ENCODE measurements at regions not wholly inside any gene's neighbourhood (a gene's known extent, or its start where the extent isn't known, plus 50 kb on each side); places are given as distances from the start of the nearest gene placed in this dataset.

- DNase-seq, result no peak
These were observed 639.8 kb upstream of the ZEB2 start for GRCh38 chr2:145159676-145160075.

DNA sequence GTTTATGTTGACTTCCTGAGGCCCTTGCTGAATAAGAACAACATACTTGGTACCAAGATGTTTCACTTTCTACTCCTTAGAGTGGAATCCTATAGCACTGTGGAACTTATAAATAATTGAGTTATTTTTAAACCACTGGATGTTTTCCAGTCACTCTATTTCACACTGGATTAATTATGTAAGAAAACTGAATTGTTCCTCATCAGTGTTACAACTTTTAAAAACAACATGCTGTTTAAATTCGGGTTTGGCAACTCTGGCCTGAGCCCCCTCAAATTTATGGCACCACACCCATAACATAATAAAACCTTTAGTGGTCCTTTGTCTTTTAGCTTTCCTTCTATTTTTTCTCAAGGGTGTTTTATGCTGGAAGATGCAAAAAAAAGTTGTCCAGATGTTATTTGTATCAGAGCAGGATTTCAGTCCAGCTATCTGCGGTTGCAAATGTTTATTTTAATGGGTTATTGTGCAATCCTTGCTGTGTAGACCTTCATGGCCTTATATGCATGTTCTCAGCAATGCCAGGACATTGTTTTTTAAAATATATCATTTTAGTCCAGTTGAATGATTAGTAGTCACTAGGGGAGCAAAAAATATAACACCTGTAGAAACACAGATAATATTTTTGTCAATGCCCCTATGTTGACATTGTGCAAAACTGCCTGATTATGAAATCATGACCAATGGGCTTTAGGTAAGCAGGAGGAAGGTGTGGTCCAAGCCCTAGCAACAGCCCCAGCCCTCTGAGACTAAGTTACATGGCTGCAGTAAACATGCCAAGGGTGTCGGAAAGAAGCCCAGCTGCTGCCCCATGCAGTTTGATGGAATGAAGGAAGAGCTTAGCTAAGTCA is 638.0 kb upstream of the ZEB2 start:
- DNase-seq, result no peak

- no peak for DNase-seq
These were observed 637.2 kb upstream of the ZEB2 start for GRCh38 chr2:145157036-145157675.

- DNase-seq, result no peak
These were observed 636.3 kb upstream of the ZEB2 start for GRCh38 chr2:145156199-145156598.

DNA sequence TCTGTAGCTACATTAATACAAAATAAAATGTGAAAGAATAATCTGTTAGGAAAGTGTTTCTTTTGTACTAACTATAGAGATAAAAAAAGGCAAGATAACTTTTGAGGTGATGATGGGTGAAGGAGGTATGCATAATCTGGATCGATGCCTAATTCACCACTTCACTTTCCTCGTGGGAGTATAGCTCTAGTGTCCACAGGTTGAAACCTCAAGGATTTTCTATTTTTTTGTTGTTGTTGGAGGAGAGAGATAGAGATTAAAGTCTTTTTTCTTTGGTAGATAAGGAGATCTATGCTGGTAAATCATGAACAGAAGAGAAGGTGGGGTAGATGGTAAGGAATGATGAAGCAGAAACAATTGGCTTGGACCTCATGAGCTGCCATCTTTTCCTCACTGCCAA is 635.3 kb upstream of the ZEB2 start:
- DNase-seq, result no peak

DNA sequence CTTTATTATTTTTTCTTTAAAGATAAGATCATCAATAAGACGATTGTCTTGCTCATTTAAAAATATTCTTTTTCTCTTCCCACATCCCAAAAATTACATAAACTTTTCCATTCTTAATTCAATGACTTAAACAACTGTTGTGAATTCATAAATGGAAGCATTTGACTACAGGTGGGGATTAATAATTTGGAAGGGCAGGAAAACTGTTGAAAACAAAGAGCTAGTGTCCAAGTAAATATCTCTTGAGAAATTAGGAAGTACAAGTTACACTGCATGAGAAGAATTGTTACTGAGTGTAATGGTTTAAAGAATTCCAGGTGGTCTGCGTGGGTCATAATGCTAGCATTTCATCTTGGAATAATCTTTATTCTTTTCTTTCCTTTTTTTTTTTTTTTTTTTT is 634.8 kb upstream of the ZEB2 start:
- DNase-seq, result no peak

- DNase-seq, result no peak
These were observed 626.8 kb upstream of the ZEB2 start for GRCh38 chr2:145146691-145147090.

DNA sequence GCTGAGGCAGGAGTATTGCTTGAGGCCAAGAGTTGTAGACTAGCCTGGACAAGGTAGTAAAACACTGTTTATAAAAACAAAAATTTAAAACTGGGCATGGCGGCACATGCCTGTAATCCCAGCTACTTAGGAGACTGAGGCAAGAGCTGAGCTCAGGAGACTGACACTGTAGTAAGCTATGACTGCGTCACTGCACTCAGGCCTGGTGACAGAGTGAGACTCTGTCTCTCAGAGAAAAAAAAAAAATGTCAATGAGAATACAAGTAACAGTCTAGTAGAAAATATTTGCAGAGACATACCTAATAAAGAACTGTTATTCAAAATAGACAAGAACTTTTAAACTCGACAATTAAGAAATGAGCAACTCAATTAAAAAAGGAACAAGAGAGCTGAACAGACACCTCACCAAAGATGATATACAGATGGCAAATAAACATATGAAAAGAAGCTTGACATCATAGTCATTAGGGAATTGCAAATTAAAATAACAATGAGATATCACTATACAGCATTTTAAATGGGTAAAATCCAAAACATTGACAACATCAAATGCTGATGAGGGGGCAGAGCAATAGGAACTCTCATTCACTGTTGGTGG is 624.3 kb upstream of the ZEB2 start:
- no peak for DNase-seq

GRCh38 chr2:145141981-145142380 is 622.1 kb upstream of the ZEB2 start:
- DNase-seq, result no peak

DNA sequence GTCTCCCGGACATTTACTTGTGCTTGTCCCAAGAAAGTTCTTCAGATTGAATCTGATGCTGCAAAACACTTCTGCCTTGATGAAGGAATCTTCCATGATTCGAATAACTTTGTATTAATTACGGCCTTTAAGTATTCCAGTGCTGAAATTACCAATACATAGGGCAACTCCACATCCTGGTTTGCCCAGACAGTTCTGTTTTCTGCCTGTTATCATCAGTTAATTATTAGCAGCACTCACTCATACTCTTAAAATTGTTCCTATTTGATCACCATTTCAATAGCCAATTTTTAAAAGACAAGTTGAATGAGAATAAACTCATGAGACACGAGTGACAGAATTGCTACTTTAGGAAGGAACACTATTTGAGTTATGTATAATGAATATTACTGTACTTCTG is 620.7 kb upstream of the ZEB2 start:
- no peak for DNase-seq

- DNase-seq, result no peak
These were observed 618.7 kb upstream of the ZEB2 start for GRCh38 chr2:145138626-145139025.

DNA sequence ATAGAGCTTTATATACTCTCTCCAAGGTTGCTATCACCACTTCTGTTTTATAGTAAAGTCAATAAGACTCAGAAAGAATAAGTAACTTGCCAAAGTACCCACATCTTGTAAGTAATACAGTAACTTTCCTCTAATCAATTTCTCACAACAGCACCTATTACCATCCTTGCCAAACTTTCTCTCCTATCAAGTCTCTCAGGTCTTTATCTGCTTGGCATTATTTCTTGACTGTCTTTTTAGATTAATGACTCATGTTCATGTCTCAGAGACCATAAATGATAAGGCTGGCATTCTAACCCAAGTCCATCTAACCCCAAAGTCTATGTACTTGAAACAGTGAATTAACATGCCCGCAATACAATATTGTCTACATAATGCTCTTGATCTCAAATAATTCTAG is 618.0 kb upstream of the ZEB2 start:
- no peak for DNase-seq

- DNase-seq, result no peak
These were observed 617.3 kb upstream of the ZEB2 start for GRCh38 chr2:145137211-145137610.

DNA sequence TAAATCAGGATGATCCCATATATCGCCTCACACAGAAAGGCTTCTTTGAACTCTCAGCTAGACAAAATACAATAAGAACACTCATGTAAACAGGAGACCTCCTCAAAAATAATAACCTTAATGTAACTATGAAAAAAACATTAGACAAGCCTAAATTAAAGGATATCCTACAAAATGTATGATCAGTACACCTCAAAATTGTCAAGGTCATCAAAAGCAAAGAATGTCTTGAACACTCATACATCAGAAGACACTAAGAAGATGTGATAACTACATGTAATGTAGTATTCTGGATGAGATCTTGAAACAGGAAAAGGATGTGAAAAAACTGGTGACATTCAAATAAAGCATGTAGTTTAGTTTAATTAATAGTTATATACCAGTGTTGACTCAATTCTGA is 616.8 kb upstream of the ZEB2 start:
- DNase-seq, result no peak

DNA sequence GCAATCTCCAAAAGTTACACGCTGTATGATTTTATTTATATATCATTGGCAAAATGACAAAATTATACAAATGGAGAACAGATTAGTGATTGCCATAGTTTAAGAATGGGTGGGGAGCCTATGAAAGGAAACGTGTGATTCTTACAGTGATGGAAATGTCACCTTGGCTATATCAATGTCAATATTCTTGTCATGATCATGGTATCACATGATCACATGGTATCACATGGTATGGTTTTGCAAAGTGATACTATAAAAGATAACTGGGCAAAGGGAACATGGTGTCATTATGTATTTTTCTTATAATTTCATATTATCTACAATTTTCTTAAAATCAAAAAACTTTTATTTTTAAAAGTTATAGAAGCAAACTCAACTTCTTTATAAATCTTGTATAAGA is 606.2 kb upstream of the ZEB2 start:
- no peak for DNase-seq

GRCh38 chr2:145124085-145124484 is 604.2 kb upstream of the ZEB2 start:
- no peak for DNase-seq

DNA sequence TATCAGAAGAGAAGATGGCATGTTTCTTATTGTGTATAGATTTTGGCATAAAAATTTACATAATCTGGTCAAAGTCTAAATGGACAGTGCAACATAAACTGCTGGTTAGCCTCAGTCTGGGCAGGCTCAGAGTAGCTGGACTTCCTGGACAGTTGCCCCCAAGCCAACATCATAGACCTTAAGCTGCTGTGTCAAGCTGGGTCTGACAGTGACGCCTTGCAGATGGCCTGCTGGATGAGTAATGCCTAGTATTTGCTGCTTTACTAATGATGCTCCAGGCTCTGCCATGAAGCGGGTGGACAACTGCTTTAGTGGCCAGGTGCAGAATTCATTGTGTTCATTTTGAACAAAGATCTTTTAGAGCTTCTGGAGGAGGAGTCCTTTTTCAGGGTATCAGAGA is 603.7 kb upstream of the ZEB2 start:
- no peak for DNase-seq

- no peak for DNase-seq
These were observed 599.3 kb upstream of the ZEB2 start for GRCh38 chr2:145119225-145119624.

- no peak for DNase-seq
These were observed 597.2 kb upstream of the ZEB2 start for GRCh38 chr2:145116834-145117725.

- no peak for DNase-seq
These were observed 596.1 kb upstream of the ZEB2 start for GRCh38 chr2:145116056-145116455.

DNA sequence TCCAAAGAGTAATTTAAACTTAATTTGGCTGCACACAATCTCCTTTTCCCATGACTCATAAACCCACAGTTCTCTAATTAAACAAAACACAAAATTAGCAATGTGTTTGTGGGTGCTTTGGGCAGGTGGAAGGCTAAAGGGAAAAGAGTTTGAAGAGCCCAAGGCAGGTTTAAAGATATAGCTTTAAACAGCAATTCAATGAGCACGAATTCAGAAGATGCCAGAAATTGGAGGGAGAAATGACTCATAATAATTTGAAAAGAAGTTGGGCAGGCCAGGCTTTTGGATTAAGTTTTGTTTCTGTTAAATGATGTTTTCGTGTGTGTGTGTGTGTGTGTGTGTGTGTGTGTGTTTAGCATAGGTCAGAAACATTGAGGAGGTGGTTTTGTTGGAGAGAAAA is 594.8 kb upstream of the ZEB2 start:
- no peak for DNase-seq

GRCh38 chr2:145112467-145112866 is 592.5 kb upstream of the ZEB2 start:
- DNase-seq, result no peak

DNA sequence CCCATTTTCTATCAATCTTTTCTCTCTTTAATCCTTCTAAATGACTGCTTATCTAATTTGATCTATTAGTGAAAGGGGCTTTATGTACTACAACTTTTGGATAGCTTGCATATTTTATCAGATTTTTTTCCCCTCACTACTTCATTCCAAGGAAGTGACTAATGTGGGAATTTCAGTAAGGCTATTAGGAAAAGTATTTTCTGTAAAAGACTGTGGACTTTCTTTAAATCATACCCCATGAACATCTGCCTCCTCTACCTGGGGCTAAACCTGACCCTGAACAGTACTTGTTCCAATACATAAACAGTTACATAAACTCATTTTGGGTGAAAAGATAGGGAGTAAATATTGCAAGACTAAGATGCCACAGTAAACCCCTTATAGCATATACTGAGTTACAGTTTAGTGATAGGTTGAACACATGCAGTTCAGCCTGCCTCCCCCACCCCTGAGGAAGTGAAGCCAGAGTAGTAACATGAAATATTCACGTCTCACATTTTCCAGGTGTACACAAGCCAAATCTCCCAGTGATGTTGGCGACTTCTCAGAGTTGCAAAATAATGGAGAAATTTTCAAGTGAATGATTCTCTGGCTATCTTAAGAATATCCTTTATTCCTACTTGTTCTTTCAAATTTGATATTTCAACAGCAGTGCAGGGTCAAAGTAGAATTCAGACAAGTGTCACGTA is 590.9 kb upstream of the ZEB2 start:
- no peak for DNase-seq

Data from activated gamma-delta T cell treated with Interleukin-2 at 50 U/mL for 16 hours (primary cell).